ENCODE measurements at regions not wholly inside any gene's neighbourhood (a gene's known extent, or its start where the extent isn't known, plus 50 kb on each side); places are given as distances from the start of the nearest gene placed in this dataset.

DNA sequence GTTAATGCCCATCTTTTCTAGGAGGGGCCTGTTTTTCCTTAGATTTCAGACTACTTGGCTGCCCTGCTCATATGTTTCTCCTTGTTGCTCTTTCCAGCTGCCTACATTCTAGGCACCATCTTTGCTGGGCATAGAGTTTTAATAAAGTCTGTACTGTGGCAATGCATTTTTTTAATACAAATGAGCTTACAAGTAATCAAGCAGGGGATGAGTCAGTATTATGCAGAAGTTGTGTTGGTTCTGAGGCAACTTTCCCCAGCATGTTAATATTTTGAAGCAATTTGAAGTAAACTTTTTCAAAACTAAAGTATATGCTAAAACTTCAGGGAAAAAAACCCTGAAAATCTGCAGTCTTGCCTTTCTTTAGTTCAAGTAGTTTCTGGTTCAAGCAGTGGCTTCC, 372.0 kb upstream of the GATB start:
- TF ChIP-seq, protein P1, sequence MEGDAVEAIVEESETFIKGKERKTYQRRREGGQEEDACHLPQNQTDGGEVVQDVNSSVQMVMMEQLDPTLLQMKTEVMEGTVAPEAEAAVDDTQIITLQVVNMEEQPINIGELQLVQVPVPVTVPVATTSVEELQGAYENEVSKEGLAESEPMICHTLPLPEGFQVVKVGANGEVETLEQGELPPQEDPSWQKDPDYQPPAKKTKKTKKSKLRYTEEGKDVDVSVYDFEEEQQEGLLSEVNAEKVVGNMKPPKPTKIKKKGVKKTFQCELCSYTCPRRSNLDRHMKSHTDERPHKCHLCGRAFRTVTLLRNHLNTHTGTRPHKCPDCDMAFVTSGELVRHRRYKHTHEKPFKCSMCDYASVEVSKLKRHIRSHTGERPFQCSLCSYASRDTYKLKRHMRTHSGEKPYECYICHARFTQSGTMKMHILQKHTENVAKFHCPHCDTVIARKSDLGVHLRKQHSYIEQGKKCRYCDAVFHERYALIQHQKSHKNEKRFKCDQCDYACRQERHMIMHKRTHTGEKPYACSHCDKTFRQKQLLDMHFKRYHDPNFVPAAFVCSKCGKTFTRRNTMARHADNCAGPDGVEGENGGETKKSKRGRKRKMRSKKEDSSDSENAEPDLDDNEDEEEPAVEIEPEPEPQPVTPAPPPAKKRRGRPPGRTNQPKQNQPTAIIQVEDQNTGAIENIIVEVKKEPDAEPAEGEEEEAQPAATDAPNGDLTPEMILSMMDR (IDR thresholded peaks at IDR 0.05): no peak
- no peak for TF ChIP-seq EZH2 (IDR thresholded peaks at IDR 0.05)
